ENCODE measurements at regions not wholly inside any gene's neighbourhood (a gene's known extent, or its start where the extent isn't known, plus 50 kb on each side); places are given as distances from the start of the nearest gene placed in this dataset.

DNA sequence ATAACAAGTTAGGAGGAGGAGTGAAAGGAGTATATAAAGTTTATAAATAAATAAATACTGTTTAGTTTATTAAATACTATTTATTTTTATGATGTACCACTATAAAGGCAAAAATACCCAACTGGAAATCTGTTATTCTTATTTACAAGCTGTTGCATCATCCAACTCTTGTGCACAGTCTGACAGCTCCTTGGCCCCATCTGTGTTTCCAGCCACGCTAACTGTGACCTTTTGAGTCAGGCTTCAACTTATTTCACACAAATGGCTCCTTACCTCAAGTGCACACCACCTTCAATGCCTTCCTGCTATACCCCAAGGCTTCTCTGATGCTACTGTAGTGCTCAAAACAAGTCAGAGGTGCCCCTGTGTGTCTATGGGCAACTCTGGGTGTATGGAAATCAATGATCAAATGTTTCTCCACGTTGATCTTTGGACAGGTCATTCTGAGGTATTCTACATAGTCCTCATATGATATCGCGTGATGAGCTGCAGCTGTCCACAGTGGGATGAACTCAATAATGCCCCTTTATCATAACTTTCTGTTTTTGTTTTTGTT is 303.2 kb upstream of the GRAMD2B start:
- TF ChIP-seq GATA2 (IDR thresholded peaks at IDR 0.05; ENCODE audit: low read depth, low read length) (no peak), GATA3 (IDR thresholded peaks at IDR 0.05; ENCODE audit: low read depth, low read length) (no peak)

All from SH-SY5Y (cell line).